T-helper 1 cell treated with Interleukin-12 subunit alpha and Interleukin-12 subunit beta and Interleukin-4 antibody, amounts not matched to agents 30 μg/mL and 1 μg/mL, for 36 hours (primary cell): ENCODE measurements at regions not wholly inside any gene's neighbourhood (a gene's known extent, or its start where the extent isn't known, plus 50 kb on each side); places are given as distances from the start of the nearest gene placed in this dataset.
"Not testable (repeated sequence)": the region's sequence is repeated elsewhere in the genome, so short reads cannot be mapped to it uniquely, and the experiment has no call there.

Experiments used
- H3K27ac Mint-ChIP-seq: one replicate; pipeline ENCODE4 v1.8.0; 2021; ENCODE audit warnings: mild to moderate bottlenecking, mixed read lengths
- H3K27me3 Mint-ChIP-seq: one replicate; pipeline ENCODE4 v1.8.0; 2021; ENCODE audit warnings: low read depth, mixed read lengths
- H3K36me3 Mint-ChIP-seq: one replicate; pipeline ENCODE4 v1.8.0; 2021; ENCODE audit warnings: low read depth, mixed read lengths
- H3K4me1 Mint-ChIP-seq: one replicate; pipeline ENCODE4 v1.8.0; 2021; ENCODE audit warnings: low read depth, mixed read lengths
- H3K4me3 Mint-ChIP-seq: one replicate; pipeline ENCODE4 v1.8.0; 2021; ENCODE audit warnings: mild to moderate bottlenecking, moderate library complexity, mixed read lengths
- H3K9me3 Mint-ChIP-seq: one replicate; pipeline ENCODE4 v1.8.0; 2021; ENCODE audit warnings: mixed read lengths

DNA sequence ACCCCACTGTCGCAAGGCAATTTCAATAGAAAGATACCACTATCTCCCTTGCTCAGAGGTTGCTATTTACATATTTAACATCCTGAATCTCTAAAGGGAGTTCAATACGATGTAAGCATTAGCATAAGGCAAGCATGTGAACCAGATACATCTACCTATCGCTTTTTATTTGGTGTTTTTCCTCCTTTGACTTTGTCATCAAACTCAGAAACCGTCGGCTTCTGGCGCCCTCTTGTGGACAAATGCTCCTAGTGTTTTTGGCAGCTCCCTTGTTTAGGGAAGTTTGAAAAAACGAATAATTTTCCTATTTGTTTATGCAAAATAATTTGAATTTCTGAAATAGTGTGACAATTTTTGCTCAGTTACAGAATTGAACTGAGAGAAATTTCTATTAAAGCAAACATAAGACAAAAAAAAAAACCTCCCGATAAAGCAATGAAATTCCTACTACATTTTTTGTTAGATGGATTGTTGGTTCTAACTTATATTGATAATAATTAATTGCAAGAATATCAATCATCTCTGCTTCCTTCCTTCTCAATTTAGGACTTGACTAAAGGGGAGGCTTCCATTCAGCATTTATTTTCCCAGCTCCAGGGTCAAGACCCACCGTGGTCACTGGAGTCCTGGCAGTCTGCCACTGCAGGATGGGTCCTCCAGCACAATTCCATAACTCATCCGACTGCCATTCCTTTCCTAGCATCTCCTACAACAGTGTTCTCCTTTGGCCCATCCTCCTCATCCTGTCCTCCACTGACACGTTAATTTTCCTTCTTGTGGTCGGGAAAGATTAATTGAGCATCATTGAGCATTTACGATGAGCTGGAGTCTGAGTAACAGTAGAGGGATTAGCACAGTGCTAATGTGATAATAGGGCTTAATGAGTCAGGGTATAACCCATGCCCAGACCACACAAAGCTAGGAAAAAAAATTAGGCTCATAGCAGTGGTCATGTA lies 131.8 kb upstream of the CHD1 start:
- Mint-ChIP-seq H3K27me3 (peaks cover 26% of the 10 kb centered on the region), H3K4me1 (no peaks in the 10 kb centered on the region), H3K27ac (no peak overlapping the region), H3K9me3 (no peaks in the 10 kb centered on the region), H3K4me3 (no peak overlapping the region), H3K36me3 (no peaks in the 10 kb centered on the region)

DNA sequence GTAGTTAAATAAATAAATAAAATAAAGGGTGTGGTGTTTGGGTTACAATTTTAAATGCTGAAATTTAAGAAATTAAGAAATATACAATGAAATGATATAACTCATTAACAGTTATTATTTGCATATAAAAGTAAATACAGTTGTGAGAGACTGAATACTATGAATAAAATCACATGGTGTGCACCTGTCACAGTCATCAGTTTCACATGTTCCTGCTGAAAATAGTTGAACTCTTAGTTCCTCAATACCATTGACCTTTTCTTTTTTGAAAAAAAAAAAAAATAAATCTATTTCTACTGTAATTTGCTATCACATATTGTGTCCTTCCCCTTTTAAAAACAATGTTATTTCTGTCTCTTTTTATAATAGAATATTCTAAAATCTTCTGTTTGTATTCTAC lies 130.9 kb upstream of the CHD1 start:
- H3K36me3 Mint-ChIP-seq: no peaks in the 10 kb centered on the region
- H3K27me3 Mint-ChIP-seq: peaks cover 26% of the 10 kb centered on the region
- H3K27ac Mint-ChIP-seq: no peak overlapping the region
- no peaks in the 10 kb centered on the region for H3K9me3 Mint-ChIP-seq
- H3K4me3 Mint-ChIP-seq: no peak overlapping the region
- no peaks in the 10 kb centered on the region for H3K4me1 Mint-ChIP-seq

- no peak overlapping the region for H3K4me3 Mint-ChIP-seq
- no peaks in the 10 kb centered on the region for H3K36me3 Mint-ChIP-seq
- no peaks in the 10 kb centered on the region for H3K4me1 Mint-ChIP-seq
- H3K9me3 Mint-ChIP-seq: no peaks in the 10 kb centered on the region
- H3K27ac Mint-ChIP-seq: no peak overlapping the region
- H3K27me3 Mint-ChIP-seq: peaks cover 17% of the 10 kb centered on the region
Observed at GRCh38 chr5:99058466-99058865, 129.7 kb upstream of the CHD1 start.

DNA sequence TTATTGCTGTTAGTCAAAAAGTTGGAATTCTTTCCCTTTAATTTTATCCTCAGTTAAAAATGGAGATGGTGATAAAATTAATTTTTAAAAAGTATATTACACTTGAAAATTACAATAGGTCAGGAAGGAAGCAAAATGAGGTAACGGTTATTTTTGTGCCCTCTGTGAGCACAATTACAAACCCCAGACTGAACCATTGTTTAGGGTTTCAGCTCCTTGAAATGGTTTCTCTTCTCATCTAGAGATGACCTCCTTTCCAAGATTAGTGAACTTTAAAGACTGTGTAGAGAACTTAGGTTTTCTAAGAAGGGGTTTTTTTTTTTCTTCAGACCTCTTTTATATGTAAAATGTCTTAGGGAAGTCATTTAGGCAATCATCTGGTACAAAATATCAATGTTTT lies 126.2 kb upstream of the CHD1 start:
- Mint-ChIP-seq H3K4me1 (no peaks in the 10 kb centered on the region), H3K27ac (no peak overlapping the region), H3K27me3 (peaks cover 21% of the 10 kb centered on the region), H3K36me3 (no peaks in the 10 kb centered on the region), H3K4me3 (no peak overlapping the region), H3K9me3 (no peaks in the 10 kb centered on the region)

DNA sequence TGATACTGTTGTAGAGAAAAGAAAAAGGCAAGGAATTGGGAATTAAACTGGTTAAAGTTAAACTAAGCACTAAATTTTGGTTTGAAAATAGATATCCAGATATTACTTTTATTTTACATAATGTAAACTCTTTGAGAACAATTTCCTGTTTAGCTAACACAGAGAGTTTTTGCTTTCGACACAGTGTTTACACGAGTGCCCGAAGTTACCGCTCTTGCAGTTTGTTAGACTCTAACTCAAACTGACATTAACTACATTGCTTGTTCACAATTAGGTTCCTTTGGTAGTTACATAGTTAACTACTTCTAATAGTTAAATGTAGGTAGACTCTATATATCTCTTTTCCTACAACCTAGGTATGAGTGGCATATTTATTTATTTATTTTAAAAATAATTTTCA lies 117.1 kb upstream of the CHD1 start:
- Mint-ChIP-seq H3K4me1 (no peaks in the 10 kb centered on the region), H3K27me3 (peaks cover 18% of the 10 kb centered on the region), H3K36me3 (peaks cover 9% of the 10 kb centered on the region), H3K4me3 (no peak overlapping the region), H3K9me3 (peaks cover 22% of the 10 kb centered on the region), H3K27ac (no peak overlapping the region)

DNA sequence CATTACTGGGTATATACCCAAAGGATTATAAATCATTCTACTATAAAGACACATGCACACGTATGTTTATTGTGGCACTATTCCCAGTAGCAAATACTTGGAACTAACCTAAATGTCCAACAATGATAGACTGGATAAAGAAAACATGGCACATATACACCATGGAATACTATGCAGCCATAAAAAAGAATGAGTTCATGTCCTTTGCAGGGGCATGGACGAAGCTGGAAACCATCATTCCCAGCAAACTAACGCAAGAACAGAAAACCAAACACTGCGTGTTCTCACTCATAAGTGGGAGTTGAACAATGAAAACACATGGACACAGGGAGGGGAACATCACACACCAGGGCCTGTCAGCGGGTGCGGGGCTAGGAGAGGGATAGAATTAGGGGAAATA lies 114.5 kb upstream of the CHD1 start:
- H3K27ac Mint-ChIP-seq, H3K4me1 Mint-ChIP-seq, H3K4me3 Mint-ChIP-seq: not testable (repeated sequence)
- H3K9me3 Mint-ChIP-seq: peaks cover 47% of the 10 kb centered on the region
- H3K27me3 Mint-ChIP-seq: peaks cover 12% of the 10 kb centered on the region
- peaks cover 31% of the 10 kb centered on the region for H3K36me3 Mint-ChIP-seq

GRCh38 chr5:99037668-99038067 lies 108.9 kb upstream of the CHD1 start:
- Mint-ChIP-seq H3K27ac (peak overlapping the region; percentile 64), H3K9me3 (peaks cover 45% of the 10 kb centered on the region), H3K4me1 (peaks cover 42% of the 10 kb centered on the region), H3K27me3 (peaks cover 5% of the 10 kb centered on the region), H3K4me3 (peak overlapping the region; percentile 18), H3K36me3 (peaks cover 37% of the 10 kb centered on the region)

DNA sequence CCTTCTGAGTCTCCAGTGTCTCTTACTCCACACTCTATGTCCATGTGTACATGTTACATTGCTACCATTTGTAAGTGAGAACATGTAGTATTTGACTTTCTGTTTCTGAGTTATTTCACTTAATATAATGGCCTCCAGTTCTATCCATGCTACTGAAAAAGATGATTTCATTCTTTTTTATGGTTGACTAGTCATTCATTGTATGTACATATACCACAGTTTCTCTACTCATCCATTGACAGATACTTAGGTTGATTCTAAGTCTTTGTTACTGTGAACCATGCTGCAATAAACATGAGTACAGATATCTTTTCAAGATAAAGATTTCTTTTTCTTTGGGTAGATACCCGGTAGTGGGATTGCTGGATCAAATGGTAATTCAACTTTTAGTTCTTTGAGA lies 107.1 kb upstream of the CHD1 start:
- H3K27me3 Mint-ChIP-seq: no peaks in the 10 kb centered on the region
- peaks cover 47% of the 10 kb centered on the region for H3K4me1 Mint-ChIP-seq
- H3K27ac Mint-ChIP-seq: no peak overlapping the region
- peaks cover 27% of the 10 kb centered on the region for H3K9me3 Mint-ChIP-seq
- H3K36me3 Mint-ChIP-seq: peaks cover 29% of the 10 kb centered on the region
- no peak overlapping the region for H3K4me3 Mint-ChIP-seq

- peaks cover 52% of the 10 kb centered on the region for H3K4me1 Mint-ChIP-seq
- H3K9me3 Mint-ChIP-seq: peaks cover 12% of the 10 kb centered on the region
- H3K27ac Mint-ChIP-seq: peak overlapping the region; percentile 68
- H3K4me3 Mint-ChIP-seq: peak overlapping the region; percentile 88
- peaks cover 17% of the 10 kb centered on the region for H3K36me3 Mint-ChIP-seq
- no peaks in the 10 kb centered on the region for H3K27me3 Mint-ChIP-seq
Observed at GRCh38 chr5:99034336-99034735, 105.5 kb upstream of the CHD1 start.

DNA sequence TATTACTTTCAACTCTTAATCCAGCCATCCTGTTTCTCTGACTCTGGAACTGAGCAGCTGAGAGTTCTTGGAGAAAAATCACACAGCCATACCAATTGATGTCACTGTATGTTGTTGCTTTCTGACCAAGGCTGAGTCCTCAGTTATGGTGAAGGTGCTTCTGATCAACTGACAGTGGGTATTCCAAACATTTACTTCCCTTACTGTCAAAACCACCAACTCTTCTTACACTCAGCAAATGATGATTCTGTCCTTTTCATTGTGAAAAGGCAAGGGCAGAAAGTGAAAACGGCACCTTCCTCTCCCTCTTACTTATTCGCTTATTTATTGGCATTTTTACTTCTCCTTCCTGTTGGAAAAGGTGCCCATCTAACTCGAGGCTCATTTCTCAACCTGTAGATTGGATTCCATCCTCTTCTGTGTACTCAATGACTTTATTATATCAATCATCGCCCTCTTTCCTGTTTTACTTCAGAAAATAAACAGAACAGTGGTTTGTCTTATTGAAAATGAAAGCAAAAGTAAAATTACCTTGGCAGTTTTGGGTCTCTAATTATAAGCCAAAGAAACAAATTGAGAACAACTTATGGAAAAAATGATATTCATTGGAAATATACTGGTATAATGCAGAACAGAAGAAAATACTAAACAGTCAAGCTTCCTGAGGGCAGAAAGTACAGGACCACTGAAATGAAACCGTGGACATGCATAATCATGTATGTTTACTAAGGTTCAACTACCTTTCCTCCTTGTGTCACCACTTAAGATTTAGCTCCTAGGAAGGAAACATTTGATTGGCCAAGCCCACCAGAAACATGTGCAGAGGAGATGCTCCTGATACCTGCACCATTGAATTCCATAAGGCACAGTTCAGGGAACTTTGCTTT lies 104.5 kb upstream of the CHD1 start:
- Mint-ChIP-seq H3K27ac (peak overlapping the region; percentile 98), H3K27me3 (no peaks in the 10 kb centered on the region), H3K4me1 (peaks cover 49% of the 10 kb centered on the region), H3K36me3 (peaks cover 6% of the 10 kb centered on the region), H3K4me3 (peak overlapping the region; percentile 88), H3K9me3 (peaks cover 1% of the 10 kb centered on the region)

DNA sequence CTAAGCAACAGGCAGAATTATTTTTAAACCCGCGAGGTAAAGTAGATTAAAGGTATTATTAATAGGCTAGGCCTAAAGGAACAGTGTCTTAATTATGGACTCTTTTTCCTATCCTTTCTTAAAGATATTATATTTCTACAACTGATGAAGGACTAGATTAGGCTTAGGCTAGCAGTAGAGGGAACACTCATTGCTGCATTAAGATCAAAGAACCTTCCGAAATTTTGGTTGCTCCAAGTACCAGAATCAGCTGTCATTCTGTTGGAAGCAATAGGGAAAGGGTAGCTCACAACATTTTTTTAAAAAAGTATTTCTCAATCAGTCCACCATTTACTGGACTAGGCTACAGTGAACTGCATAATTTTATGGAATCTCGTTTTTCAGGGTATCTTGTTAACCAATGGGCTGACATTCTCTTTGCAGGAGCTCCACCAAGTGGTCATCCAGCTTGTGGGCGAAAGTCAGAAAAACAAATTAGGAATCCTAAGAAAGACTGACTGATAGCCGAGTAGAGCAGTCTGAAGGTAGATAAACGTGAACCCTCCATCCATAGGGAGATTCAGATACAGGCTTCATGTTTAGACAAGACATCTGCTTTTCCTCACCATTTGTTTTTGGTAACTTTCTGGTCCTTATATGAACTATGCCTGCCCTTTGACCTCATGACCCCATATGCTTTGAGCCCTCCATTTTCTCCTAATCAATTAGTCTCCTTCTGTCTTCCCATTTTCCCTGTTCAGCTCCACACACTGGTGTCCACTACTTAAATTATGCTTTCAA lies 103.6 kb upstream of the CHD1 start:
- no peaks in the 10 kb centered on the region for H3K9me3 Mint-ChIP-seq

GRCh38 chr5:99030906-99031440 lies 102.2 kb upstream of the CHD1 start:
- H3K4me3 Mint-ChIP-seq: no peak overlapping the region
- no peaks in the 10 kb centered on the region for H3K27me3 Mint-ChIP-seq
- no peaks in the 10 kb centered on the region for H3K9me3 Mint-ChIP-seq
- H3K36me3 Mint-ChIP-seq: peaks cover 2% of the 10 kb centered on the region
- peak overlapping the region; percentile 9 for H3K27ac Mint-ChIP-seq
- H3K4me1 Mint-ChIP-seq: peaks cover 52% of the 10 kb centered on the region

More for the DNA sequence above, 103.6 kb upstream of the CHD1 start:
- Mint-ChIP-seq H3K27me3 (no peaks in the 10 kb centered on the region), H3K4me3 (peak overlapping the region; percentile 88), H3K27ac (peak overlapping the region; percentile 98), H3K4me1 (peaks cover 48% of the 10 kb centered on the region), H3K36me3 (peaks cover 4% of the 10 kb centered on the region)

GRCh38 chr5:99029172-99029571 lies 100.4 kb upstream of the CHD1 start:
- H3K4me1 Mint-ChIP-seq: peaks cover 47% of the 10 kb centered on the region
- H3K36me3 Mint-ChIP-seq: no peaks in the 10 kb centered on the region
- H3K27ac Mint-ChIP-seq: no peak overlapping the region
- H3K27me3 Mint-ChIP-seq: no peaks in the 10 kb centered on the region
- no peaks in the 10 kb centered on the region for H3K9me3 Mint-ChIP-seq
- H3K4me3 Mint-ChIP-seq: no peak overlapping the region

GRCh38 chr5:99028170-99028569 lies 99.4 kb upstream of the CHD1 start:
- not testable (repeated sequence) for H3K9me3 Mint-ChIP-seq, H3K27me3 Mint-ChIP-seq, H3K36me3 Mint-ChIP-seq, H3K27ac Mint-ChIP-seq, H3K4me3 Mint-ChIP-seq
- H3K4me1 Mint-ChIP-seq: peaks cover 40% of the 10 kb centered on the region
